H1 (cell line): ENCODE measurements at regions not wholly inside any gene's neighbourhood (a gene's known extent, or its start where the extent isn't known, plus 50 kb on each side); places are given as distances from the start of the nearest gene placed in this dataset.

Source experiments
- CTCF ChIA-PET: fragments of 300-600 bp; sonication (Branson Sonifier 250); formaldehyde crosslinking; loops from one replicate; lab custom pipeline; 2021; ENCODE audit not compliant: partially characterized antibody; lab: Charles Lee
- POLR2A ChIA-PET: fragments of 300-600 bp; sonication (Branson Sonifier 250); formaldehyde crosslinking; loops from one replicate; lab custom pipeline; 2021; ENCODE audit warnings: inconsistent platforms; ENCODE audit not compliant: partially characterized antibody; lab: Charles Lee
- DNase-seq, 2 experiments: peaks; one replicate each; pipeline versions ENCODE4 v3.0.0 to v3.0.0-alpha.2; 2010 to 2022; ENCODE audit warnings: low spot score in 2 of 2, low read depth in 1 of 2, mixed read lengths in 1 of 2
- FAIRE-seq: peaks from 2 replicates; lab custom pipeline; 2011; peaks lifted over from hg19 to GRCh38; lab: Jason Lieb, UNC
- H2AFZ ChIP-seq: 2 replicates; pipeline ENCODE4 v1.8.1; 2012; ENCODE audit warnings: low read length, inconsistent platforms
- H2AK5ac ChIP-seq: 2 replicates; pipeline ENCODE4 v1.6.1; 2013; ENCODE audit warnings: low read depth, low read length
- H2BK120ac ChIP-seq: replicated peaks from 2 replicates; pipeline ENCODE3; 2013; ENCODE audit warnings: low read depth, low read length, inconsistent platforms
- H2BK12ac ChIP-seq: 2 replicates; pipeline ENCODE4 v1.6.1; 2013; ENCODE audit warnings: low read depth, low read length
- H2BK15ac ChIP-seq: 2 replicates; pipeline ENCODE4 v1.6.1; 2013; ENCODE audit warnings: low read length
- H2BK20ac ChIP-seq: 2 replicates; pipeline ENCODE4 v1.6.1; 2013; ENCODE audit warnings: low read length
- H2BK5ac ChIP-seq: 2 replicates; pipeline ENCODE4 v1.6.1; 2013; ENCODE audit warnings: low read depth, low read length
- H3K14ac ChIP-seq: 2 replicates; pipeline ENCODE4 v1.6.1; 2013; ENCODE audit warnings: inconsistent platforms; ENCODE audit not compliant: insufficient read length
- H3K18ac ChIP-seq: 2 replicates; pipeline ENCODE4 v1.6.1; 2013; ENCODE audit warnings: low read length; ENCODE audit errors: extremely low read depth
- H3K23ac ChIP-seq: 2 replicates; pipeline ENCODE4 v1.6.1; 2013; ENCODE audit warnings: inconsistent platforms; ENCODE audit not compliant: insufficient read length
- H3K23me2 ChIP-seq: 2 replicates; pipeline ENCODE4 v1.6.1; 2013; ENCODE audit warnings: low read depth, low read length
- H3K27ac ChIP-seq: 2 replicates; pipeline ENCODE4 v1.6.1; 2011; ENCODE audit warnings: low read depth, low read length, inconsistent platforms
- H3K27me3 ChIP-seq, 4 experiments: replicated peaks in 1 of 4; 1 replicate in 1 of 4; 2 replicates in 3 of 4; pipeline versions ENCODE4 v1.6.1 to v1.8.1; 2011 to 2013; ENCODE audit warnings: low read length in 3 of 4, mild to moderate bottlenecking in 3 of 4, inconsistent platforms in 2 of 4, mixed read lengths in 2 of 4, moderate library complexity in 1 of 4; ENCODE audit not compliant: control insufficient read depth in 3 of 4, insufficient read depth in 3 of 4; ENCODE audit errors: extremely low read depth in 1 of 4
- H3K36me3 ChIP-seq, 4 experiments: 2 replicates each; pipeline versions ENCODE4 v1.6.1 to v1.8.1; 2011 to 2013; ENCODE audit warnings: mild to moderate bottlenecking in 4 of 4, low read length in 3 of 4, moderate library complexity in 2 of 4, control low read depth in 1 of 4, inconsistent platforms in 1 of 4; ENCODE audit not compliant: insufficient read depth in 4 of 4, control insufficient read depth in 2 of 4
- H3K4ac ChIP-seq: replicated peaks from 2 replicates; pipeline ENCODE3; 2013; ENCODE audit warnings: low read length, low read depth, mixed read lengths, inconsistent platforms; ENCODE audit not compliant: insufficient read length
- H3K4me1 ChIP-seq, 4 experiments: replicated peaks in 1 of 4; 1 replicate in 1 of 4; 2 replicates in 3 of 4; pipeline versions ENCODE4 v1.6.1 to v1.8.1; 2011 to 2013; ENCODE audit warnings: low read length in 3 of 4, inconsistent platforms in 2 of 4, mixed read lengths in 1 of 4; ENCODE audit not compliant: insufficient read depth in 4 of 4, control insufficient read depth in 3 of 4
- H3K4me2 ChIP-seq, 2 experiments: 2 replicates each; pipeline versions ENCODE4 v1.6.1 to v1.8.1; 2011 to 2013; ENCODE audit warnings: low read depth in 2 of 2, low read length in 2 of 2, control low read depth in 1 of 2, inconsistent platforms in 1 of 2, mild to moderate bottlenecking in 1 of 2; ENCODE audit not compliant: insufficient read depth in 1 of 2
- H3K4me3 ChIP-seq, 4 experiments: fragments of 200-600, 300-600 bp in 1 of 4; sonication (generic), shearing (Covaris generic), sonication (Bioruptor Twin) in 1 of 4; 2 replicates each; pipeline versions ENCODE4 v1.5.1 to v1.8.1; 2011 to 2016; ENCODE audit warnings: low read length in 4 of 4, low read depth in 3 of 4, control low read depth in 2 of 4, inconsistent platforms in 2 of 4, mild to moderate bottlenecking in 2 of 4, mixed read lengths in 1 of 4, moderate library complexity in 1 of 4; ENCODE audit not compliant: insufficient read depth in 2 of 4; ENCODE audit errors: extremely low read depth in 1 of 4
- H3K56ac ChIP-seq: replicated peaks from 2 replicates; pipeline ENCODE3; 2013; ENCODE audit warnings: low read depth, mild to moderate bottlenecking, mixed read lengths, low read length, inconsistent platforms; ENCODE audit not compliant: insufficient read length
- H3K79me1 ChIP-seq: 2 replicates; pipeline ENCODE4 v1.6.1; 2013; ENCODE audit warnings: low read depth, low read length, control low read depth
- H3K79me2 ChIP-seq, 2 experiments: 2 replicates each; pipeline versions ENCODE4 v1.6.1 to v1.8.1; 2012 to 2013; ENCODE audit warnings: low read length in 2 of 2, mild to moderate bottlenecking in 2 of 2, inconsistent platforms in 1 of 2; ENCODE audit not compliant: insufficient read depth in 2 of 2, control insufficient read depth in 1 of 2
- H3K9ac ChIP-seq, 4 experiments: replicated peaks in 1 of 4; 1 replicate in 1 of 4; 2 replicates in 3 of 4; pipeline versions ENCODE4 v1.6.1 to v1.8.1; 2011 to 2013; ENCODE audit warnings: low read depth in 3 of 4, low read length in 3 of 4, control low read depth in 2 of 4, mild to moderate bottlenecking in 2 of 4, moderate library complexity in 2 of 4, inconsistent platforms in 1 of 4; ENCODE audit errors: extremely low read depth in 1 of 4
- H3K9me3 ChIP-seq, 2 experiments: 2 replicates each; pipeline versions ENCODE4 v1.6.1 to v1.8.1; 2012 to 2013; ENCODE audit warnings: mild to moderate bottlenecking in 2 of 2, moderate library complexity in 2 of 2, control low read depth in 1 of 2, inconsistent platforms in 1 of 2, low read depth in 1 of 2, low read length in 1 of 2, mixed read lengths in 1 of 2; ENCODE audit not compliant: insufficient read depth in 2 of 2
- H4K20me1 ChIP-seq, 2 experiments: replicated peaks in 1 of 2; 2 replicates each; pipeline versions ENCODE3 to v1.8.1; 2011 to 2013; ENCODE audit warnings: inconsistent platforms in 2 of 2, low read length in 2 of 2, mild to moderate bottlenecking in 1 of 2; ENCODE audit not compliant: insufficient read depth in 2 of 2, control insufficient read depth in 1 of 2
- H4K5ac ChIP-seq: 2 replicates; pipeline ENCODE4 v1.6.1; 2013; ENCODE audit warnings: low read length, low read depth, mixed read lengths, inconsistent platforms; ENCODE audit not compliant: insufficient read length
- H4K8ac ChIP-seq: 2 replicates; pipeline ENCODE4 v1.8.0; 2013; ENCODE audit warnings: mild to moderate bottlenecking, moderate library complexity, low read length, inconsistent platforms; ENCODE audit not compliant: insufficient read depth; ENCODE audit errors: extremely low read depth
- H4K91ac ChIP-seq: replicated peaks from 2 replicates; pipeline ENCODE3; 2013; ENCODE audit warnings: low read length, mixed read lengths, inconsistent platforms; ENCODE audit not compliant: insufficient read length
- BACH1 ChIP-seq: IDR thresholded peaks from 2 replicates; pipeline ENCODE4 v1.6.1; 2012; ENCODE audit warnings: low read length, improper control_type of control experiment
- EGR1 ChIP-seq: IDR thresholded peaks from 2 replicates; pipeline ENCODE4 v1.6.1; 2011; ENCODE audit warnings: low read depth, low read length, borderline replicate concordance
- HDAC2 ChIP-seq, 2 experiments: fragments of 300-600 bp in 1 of 2; sonication (generic) in 1 of 2; IDR thresholded peaks; 2 replicates each; pipeline ENCODE4 v1.6.1; 2011 to 2012; ENCODE audit warnings: low read depth in 2 of 2, low read length in 2 of 2, mild to moderate bottlenecking in 2 of 2, moderate library complexity in 2 of 2, borderline replicate concordance in 1 of 2, inconsistent platforms in 1 of 2
- YY1 ChIP-seq: IDR thresholded peaks from 2 replicates; pipeline ENCODE4 v1.6.1; 2011; ENCODE audit warnings: low read depth, mild to moderate bottlenecking, low read length
- WGBS, 2 experiments: shearing (Covaris generic) in 1 of 2; methylation state at CpG; one replicate each; pipeline versions ENCODE4 v1.1.6 to v1.1.7; 2013 to 2015; ENCODE audit warnings: low lambda C conversion rate in 2 of 2, mixed read lengths in 2 of 2, inconsistent platforms in 1 of 2, low coverage in 1 of 2, missing lambda C conversion rate in 1 of 2; ENCODE audit not compliant: insufficient replicate concordance in 2 of 2, insufficient coverage in 1 of 2, insufficient read length in 1 of 2; ENCODE audit errors: extremely low coverage in 1 of 2, missing lambda C conversion rate in 1 of 2; 5-methylcytosine and 5-hydroxymethylcytosine counted together

DNA sequence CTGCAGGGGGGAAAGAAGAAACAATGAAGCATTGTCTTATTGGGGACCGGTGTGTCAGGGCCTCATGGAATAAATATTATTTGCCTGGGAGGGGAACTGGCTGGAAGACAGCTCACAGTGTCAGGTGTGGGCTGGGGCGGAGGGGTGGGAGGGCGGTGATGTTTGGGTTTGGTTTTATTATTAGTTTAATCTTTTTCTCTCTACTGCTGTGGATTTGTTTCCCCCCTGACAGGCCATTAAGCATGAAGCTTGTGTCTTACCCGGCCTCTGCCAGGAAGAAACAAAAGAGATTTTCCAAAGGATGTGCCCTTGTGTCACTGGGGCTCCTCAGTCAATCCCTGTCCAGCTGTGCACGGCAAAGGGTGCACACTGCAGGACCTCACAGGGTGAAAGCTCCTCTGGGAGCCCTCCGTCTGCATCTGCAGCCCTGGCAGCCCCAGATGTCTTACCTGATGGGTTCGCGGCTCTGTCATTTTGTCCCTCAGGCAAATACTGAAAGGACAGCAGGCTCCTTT lies 203.1 kb upstream of the TMEM45B start:
- H3K14ac ChIP-seq, result no peak overlapping the region
- no peaks in the 10 kb centered on the region for H3K4me1 ChIP-seq
- TF ChIP-seq YY1, result no peak
- no peak for TF ChIP-seq BACH1
- TF ChIP-seq EGR1, result no peak
- TF ChIP-seq HDAC2 (IDR thresholded peaks at IDR 0.05; ENCODE audit: borderline replicate concordance in 1 of 2, low read depth in 2 of 2, low read length in 2 of 2), result no peak
- TF ChIP-seq, all 59 proteins: peak for 0
- no peak overlapping the region for H2AFZ ChIP-seq
- H3K27me3 ChIP-seq, result no peaks in the 10 kb centered on the region
- no peaks in the 10 kb centered on the region for H3K79me1 ChIP-seq
- H4K8ac ChIP-seq, result no peak overlapping the region
- no peaks in the 10 kb centered on the region for H3K36me3 ChIP-seq
- no peak overlapping the region for H4K5ac ChIP-seq
- H3K23ac ChIP-seq, result no peak overlapping the region
- H3K9me3 ChIP-seq, result no peaks in the 10 kb centered on the region
- CTCF ChIA-PET, result interaction anchor here (0.7 to 1.1 kb wide), 4 partner anchors 17 to 237 kb away, joined by 3 to 4 read pairs (median 4); partner anchors contain the start of gene BARX2
- H3K18ac ChIP-seq, result no peak overlapping the region
- H2BK15ac ChIP-seq, result no peak overlapping the region
- no peak overlapping the region for H3K4ac ChIP-seq
- POLR2A ChIA-PET, result no interaction called here
- no peak overlapping the region for H3K9ac ChIP-seq
- no peak overlapping the region for H2BK20ac ChIP-seq
- no peak overlapping the region for H2BK12ac ChIP-seq
- no peak for FAIRE-seq
- no peak overlapping the region for H3K27ac ChIP-seq
- no peak overlapping the region for H3K56ac ChIP-seq
- no peaks in the 10 kb centered on the region for H3K23me2 ChIP-seq
- H3K4me2 ChIP-seq, result no peak overlapping the region
- H3K4me3 ChIP-seq, result no peak overlapping the region
- H2BK5ac ChIP-seq, result no peak overlapping the region
- 87% methylated on average over 6 of the region's 8 CpGs; no CpG with 5 or more reads in 1 of the 2 experiments for WGBS, 2 experiments
- H2BK120ac ChIP-seq, result no peak overlapping the region
- no peak for DNase-seq
- no peak overlapping the region for H2AK5ac ChIP-seq
- no peaks in the 10 kb centered on the region for H3K79me2 ChIP-seq
- no peak overlapping the region for H4K91ac ChIP-seq
- no peaks in the 10 kb centered on the region for H4K20me1 ChIP-seq
